ENCODE measurements at regions not wholly inside any gene's neighbourhood (a gene's known extent, or its start where the extent isn't known, plus 50 kb on each side); places are given as distances from the start of the nearest gene placed in this dataset.

- no peak overlapping the region for H3K4me3 Mint-ChIP-seq
- POLR2A ChIA-PET = no interaction called here
- TF ChIP-seq CTCF (IDR thresholded peaks at IDR 0.05) = no peak
- ATAC-seq (ENCODE audit: low read depth) = no peak
- intact Hi-C loops (cut with micrococcal nuclease) = no loop called here
- CTCF ChIA-PET = no interaction called here
- no peaks in the 10 kb centered on the region for H3K4me1 Mint-ChIP-seq
- no peak overlapping the region for H3K27ac Mint-ChIP-seq
- H3K27me3 Mint-ChIP-seq = no peaks in the 10 kb centered on the region
- no peak for DNase-seq
- peaks cover 6% of the 10 kb centered on the region for H3K9me3 Mint-ChIP-seq
- peaks cover 27% of the 10 kb centered on the region for H3K36me3 Mint-ChIP-seq (ENCODE audit: low read depth)
These were observed 57.7 kb upstream of the ASPRV1 start for GRCh38 chr2:70019096-70019495.

GRCh38 chr2:70017962-70018361 lies 56.5 kb upstream of the ASPRV1 start:
- intact Hi-C loops (cut with micrococcal nuclease) = no loop called here
- DNase-seq (no peak), ATAC-seq (ENCODE audit: low read depth) (no peak)
- POLR2A ChIA-PET = no interaction called here
- Mint-ChIP-seq H3K36me3 (ENCODE audit: low read depth) (peaks cover 27% of the 10 kb centered on the region), H3K27ac (no peak overlapping the region), H3K4me1 (no peaks in the 10 kb centered on the region), H3K4me3 (no peak overlapping the region), H3K27me3 (no peaks in the 10 kb centered on the region), H3K9me3 (peaks cover 6% of the 10 kb centered on the region)
- CTCF ChIA-PET = no interaction called here
- no peak for TF ChIP-seq CTCF (IDR thresholded peaks at IDR 0.05)

- Mint-ChIP-seq H3K36me3 (ENCODE audit: low read depth) (peaks cover 32% of the 10 kb centered on the region), H3K27me3 (no peaks in the 10 kb centered on the region), H3K4me3 (no peak overlapping the region), H3K4me1 (peaks cover 9% of the 10 kb centered on the region), H3K27ac (no peak overlapping the region), H3K9me3 (peaks cover 6% of the 10 kb centered on the region)
- DNase-seq (no peak), ATAC-seq (ENCODE audit: low read depth) (no peak)
- ChIA-PET POLR2A (no interaction called here), CTCF (no interaction called here)
- intact Hi-C loops (cut with micrococcal nuclease) = no loop called here
- TF ChIP-seq CTCF (IDR thresholded peaks at IDR 0.05) = no peak
These were observed 53.5 kb upstream of the ASPRV1 start for GRCh38 chr2:70014959-70015358.

- POLR2A ChIA-PET = no interaction called here
- no peak for ATAC-seq (ENCODE audit: low read depth)
- DNase-seq = no peak
- no peak overlapping the region for H3K4me3 Mint-ChIP-seq
- H3K4me1 Mint-ChIP-seq = peaks cover 11% of the 10 kb centered on the region
- no peak overlapping the region for H3K27ac Mint-ChIP-seq
- intact Hi-C loops (cut with micrococcal nuclease) = no loop called here
- CTCF ChIA-PET = no interaction called here
- no peaks in the 10 kb centered on the region for H3K27me3 Mint-ChIP-seq
- no peak for TF ChIP-seq CTCF (IDR thresholded peaks at IDR 0.05)
- peaks cover 26% of the 10 kb centered on the region for H3K36me3 Mint-ChIP-seq (ENCODE audit: low read depth)
- H3K9me3 Mint-ChIP-seq = peaks cover 1% of the 10 kb centered on the region
These were observed 51.5 kb upstream of the ASPRV1 start for GRCh38 chr2:70012887-70013286.

- DNase-seq = no peak
- H3K4me3 Mint-ChIP-seq = no peak overlapping the region
- peaks cover 22% of the 10 kb centered on the region for H3K36me3 Mint-ChIP-seq (ENCODE audit: low read depth)
- TF ChIP-seq CTCF (IDR thresholded peaks at IDR 0.05) = no peak
- no peak overlapping the region for H3K27ac Mint-ChIP-seq
- ATAC-seq (ENCODE audit: low read depth) = no peak
- CTCF ChIA-PET = no interaction called here
- H3K27me3 Mint-ChIP-seq = no peaks in the 10 kb centered on the region
- intact Hi-C loops (cut with micrococcal nuclease) = no loop called here
- peaks cover 11% of the 10 kb centered on the region for H3K4me1 Mint-ChIP-seq
- POLR2A ChIA-PET = no interaction called here
- H3K9me3 Mint-ChIP-seq = peaks cover 1% of the 10 kb centered on the region
These were observed 50.4 kb upstream of the ASPRV1 start for GRCh38 chr2:70011786-70012185.
